NCI-H146 treated with DMSO at 0.1 percent for 48 hours (cell line): ENCODE measurements at regions not wholly inside any gene's neighbourhood (a gene's known extent, or its start where the extent isn't known, plus 50 kb on each side); places are given as distances from the start of the nearest gene placed in this dataset.
"Not testable (repeated sequence)": the region's sequence is repeated elsewhere in the genome, so short reads cannot be mapped to it uniquely, and the experiment has no call there.

Experiments used
- DNase-seq: peaks from one replicate; lab custom pipeline; 2025; ENCODE audit not compliant: unreplicated experiment; lab: John Stamatoyannopoulos, UW

- no peak for DNase-seq
Measured at GRCh38 chr17:77288115-77288619, 147.4 kb downstream of the SEC14L1 start.

GRCh38 chr17:77290759-77291558, 150.2 kb downstream of the SEC14L1 start:
- not testable (repeated sequence) for DNase-seq

- DNase-seq: no peak
Measured at GRCh38 chr17:77291591-77292386, 151.0 kb downstream of the SEC14L1 start.

GRCh38 chr17:77294761-77295160, 154.0 kb downstream of the SEC14L1 start:
- DNase-seq: no peak

- no peak for DNase-seq
Measured at GRCh38 chr17:77295241-77295853, 154.6 kb downstream of the SEC14L1 start.

GRCh38 chr17:77296769-77297409, 156.1 kb downstream of the SEC14L1 start:
- no peak for DNase-seq

GRCh38 chr17:77297693-77298666, 157.2 kb downstream of the SEC14L1 start:
- no peak for DNase-seq

GRCh38 chr17:77298811-77299210, 158.0 kb downstream of the SEC14L1 start:
- DNase-seq: no peak

- no peak for DNase-seq
Measured at GRCh38 chr17:77299256-77300015, 158.7 kb downstream of the SEC14L1 start.

- no peak for DNase-seq
Measured at GRCh38 chr17:77300016-77300686, 159.4 kb downstream of the SEC14L1 start.

- no peak for DNase-seq
Measured at GRCh38 chr17:77301694-77302266, 161.0 kb downstream of the SEC14L1 start.

GRCh38 chr17:77302682-77303081, 161.9 kb downstream of the SEC14L1 start:
- no peak for DNase-seq

GRCh38 chr17:77303620-77304019, 162.9 kb downstream of the SEC14L1 start:
- DNase-seq: no peak

GRCh38 chr17:77304051-77304745, 163.4 kb downstream of the SEC14L1 start:
- no peak for DNase-seq

GRCh38 chr17:77304746-77305473, 164.1 kb downstream of the SEC14L1 start:
- no peak for DNase-seq

GRCh38 chr17:77306048-77306789, 165.4 kb downstream of the SEC14L1 start:
- DNase-seq: no peak
